ENCODE measurements at regions not wholly inside any gene's neighbourhood (a gene's known extent, or its start where the extent isn't known, plus 50 kb on each side); places are given as distances from the start of the nearest gene placed in this dataset.

DNA sequence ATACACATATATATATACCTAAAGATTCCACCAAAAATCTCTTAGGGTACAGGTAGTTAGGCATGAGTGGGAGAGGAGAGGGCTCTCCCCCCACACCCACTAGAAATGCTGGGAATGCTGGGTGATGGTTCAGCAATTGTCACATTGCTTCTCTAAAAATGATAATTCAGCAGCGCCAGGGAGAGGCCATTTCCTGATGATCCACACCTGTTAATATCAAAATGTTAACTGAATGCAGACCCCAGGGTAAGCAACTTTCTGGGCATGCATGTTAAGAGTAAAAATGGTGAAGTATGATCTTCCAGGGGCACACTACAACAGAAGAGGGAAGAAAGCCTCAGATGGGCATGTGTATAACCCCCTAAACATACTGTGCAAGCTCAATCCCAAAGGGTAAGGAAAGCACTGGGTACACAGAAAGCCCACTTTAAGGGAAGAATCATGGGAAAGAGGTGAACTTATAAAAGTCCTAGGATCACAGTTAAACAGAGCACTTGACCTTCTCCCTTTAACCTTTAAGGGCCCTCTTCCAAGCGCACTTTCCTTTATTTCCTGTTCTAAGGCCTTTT is 67.6 kb upstream of the GNAZ start:
- peaks cover 35% of the 10 kb centered on the region for H3K9me3 Mint-ChIP-seq (ENCODE audit: unreplicated experiment)
- Histone ChIP-seq H3K4me1 (no peaks in the 10 kb centered on the region), H3K27me3 (replicated peaks; ENCODE audit: control insufficient read depth, insufficient read depth, low read length) (no peaks in the 10 kb centered on the region), H3K36me3 (ENCODE audit: control insufficient read depth, insufficient read depth, low read length) (no peaks in the 10 kb centered on the region), H3K9me3 (peaks cover 4% of the 10 kb centered on the region; the same call in 1 of the 2 replicates), H3K4me3 (ENCODE audit: low read depth, low read length) (no peak overlapping the region)
- CTCF ChIA-PET, result no interaction called here
- H3K4me3 Mint-ChIP-seq (ENCODE audit: unreplicated experiment), result no peak overlapping the region
- no peak overlapping the region for H3K27ac Mint-ChIP-seq (ENCODE audit: unreplicated experiment)
- POLR2A ChIA-PET, result no interaction called here
- peaks cover 8% of the 10 kb centered on the region for H3K27me3 Mint-ChIP-seq (ENCODE audit: insufficient read depth, unreplicated experiment)
- BruUV-seq (replicated peaks), result no TSS peak
- no peak for DNase-seq
- intact Hi-C loops (cut with micrococcal nuclease; ENCODE audit: unreplicated experiment), result no loop called here
- TF ChIP-seq CTCF (IDR thresholded peaks at IDR 0.05; ENCODE audit: insufficient read depth in 1 of 2, low read depth in 1 of 2, low read length in 1 of 2, severe bottlenecking in 1 of 2, unreplicated experiment in 1 of 2), result no peak
- no peaks in the 10 kb centered on the region for H3K4me1 Mint-ChIP-seq (ENCODE audit: low read depth, unreplicated experiment)
- no peaks in the 10 kb centered on the region for H3K36me3 Mint-ChIP-seq (ENCODE audit: insufficient read depth, unreplicated experiment)

- no peaks in the 10 kb centered on the region for H3K36me3 Mint-ChIP-seq (ENCODE audit: insufficient read depth, unreplicated experiment)
- no peaks in the 10 kb centered on the region for H3K4me1 Mint-ChIP-seq (ENCODE audit: low read depth, unreplicated experiment)
- no peaks in the 10 kb centered on the region for H3K9me3 Mint-ChIP-seq (ENCODE audit: unreplicated experiment)
- H3K4me1 ChIP-seq, result peaks cover 9% of the 10 kb centered on the region; the same call in 1 of the 2 replicates
- no peaks in the 10 kb centered on the region for H3K27me3 ChIP-seq (replicated peaks; ENCODE audit: control insufficient read depth, insufficient read depth, low read length)
- no peak for DNase-seq
- ChIA-PET POLR2A (no interaction called here), CTCF (no interaction called here)
- no peak for TF ChIP-seq CTCF (IDR thresholded peaks at IDR 0.05; ENCODE audit: insufficient read depth in 1 of 2, low read depth in 1 of 2, low read length in 1 of 2, severe bottlenecking in 1 of 2, unreplicated experiment in 1 of 2)
- no TSS peak for BruUV-seq (replicated peaks)
- intact Hi-C loops (cut with micrococcal nuclease; ENCODE audit: unreplicated experiment), result no loop called here
- H3K27me3 Mint-ChIP-seq (ENCODE audit: insufficient read depth, unreplicated experiment), result peaks cover 6% of the 10 kb centered on the region
- H3K36me3 ChIP-seq (ENCODE audit: control insufficient read depth, insufficient read depth, low read length), result no peaks in the 10 kb centered on the region
- H3K27ac Mint-ChIP-seq (ENCODE audit: unreplicated experiment), result no peak overlapping the region
- no peak overlapping the region for H3K4me3 ChIP-seq (ENCODE audit: low read depth, low read length)
- no peak overlapping the region for H3K4me3 Mint-ChIP-seq (ENCODE audit: unreplicated experiment)
- H3K9me3 ChIP-seq, result no peaks in the 10 kb centered on the region
These were observed 62.5 kb upstream of the GNAZ start for GRCh38 chr22:23007823-23008222.

- intact Hi-C loops (cut with micrococcal nuclease; ENCODE audit: unreplicated experiment), result no loop called here
These were observed 61.4 kb upstream of the GNAZ start for GRCh38 chr22:23008896-23009295.

More at GRCh38 chr22:23008896-23009295, 61.4 kb upstream of the GNAZ start:
- TF ChIP-seq CTCF (IDR thresholded peaks at IDR 0.05; ENCODE audit: insufficient read depth in 1 of 2, low read depth in 1 of 2, low read length in 1 of 2, severe bottlenecking in 1 of 2, unreplicated experiment in 1 of 2), result no peak
- peaks cover 3% of the 10 kb centered on the region for H3K27me3 Mint-ChIP-seq (ENCODE audit: insufficient read depth, unreplicated experiment)
- H3K4me1 Mint-ChIP-seq (ENCODE audit: low read depth, unreplicated experiment), result no peaks in the 10 kb centered on the region
- ChIA-PET CTCF (no interaction called here), POLR2A (no interaction called here)
- no peaks in the 10 kb centered on the region for H3K9me3 Mint-ChIP-seq (ENCODE audit: unreplicated experiment)
- no peak for DNase-seq
- Histone ChIP-seq H3K4me1 (peaks cover 9% of the 10 kb centered on the region; the same call in 1 of the 2 replicates), H3K9me3 (no peaks in the 10 kb centered on the region), H3K4me3 (ENCODE audit: low read depth, low read length) (no peak overlapping the region), H3K36me3 (ENCODE audit: control insufficient read depth, insufficient read depth, low read length) (no peaks in the 10 kb centered on the region), H3K27me3 (replicated peaks; ENCODE audit: control insufficient read depth, insufficient read depth, low read length) (no peaks in the 10 kb centered on the region)
- BruUV-seq (replicated peaks), result no TSS peak
- no peak overlapping the region for H3K4me3 Mint-ChIP-seq (ENCODE audit: unreplicated experiment)
- no peaks in the 10 kb centered on the region for H3K36me3 Mint-ChIP-seq (ENCODE audit: insufficient read depth, unreplicated experiment)
- H3K27ac Mint-ChIP-seq (ENCODE audit: unreplicated experiment), result no peak overlapping the region
